Muscle of arm (tissue), 1 donor: ENCODE measurements at regions not wholly inside any gene's neighbourhood (a gene's known extent, or its start where the extent isn't known, plus 50 kb on each side); places are given as distances from the start of the nearest gene placed in this dataset.
A peak's percentile ranks its signal among the peaks of the same experiment; 100 is the strongest.
"Not testable (repeated sequence)": the region's sequence is repeated elsewhere in the genome, so short reads cannot be mapped to it uniquely, and the experiment has no call there.

Source experiments
- DNase-seq: peaks from one replicate; pipeline ENCODE4 v3.0.0-alpha.2; 2013

GRCh38 chr12:27863839-27864238 is 83.8 kb upstream of the MANSC4 start:
- DNase-seq: no peak

DNA sequence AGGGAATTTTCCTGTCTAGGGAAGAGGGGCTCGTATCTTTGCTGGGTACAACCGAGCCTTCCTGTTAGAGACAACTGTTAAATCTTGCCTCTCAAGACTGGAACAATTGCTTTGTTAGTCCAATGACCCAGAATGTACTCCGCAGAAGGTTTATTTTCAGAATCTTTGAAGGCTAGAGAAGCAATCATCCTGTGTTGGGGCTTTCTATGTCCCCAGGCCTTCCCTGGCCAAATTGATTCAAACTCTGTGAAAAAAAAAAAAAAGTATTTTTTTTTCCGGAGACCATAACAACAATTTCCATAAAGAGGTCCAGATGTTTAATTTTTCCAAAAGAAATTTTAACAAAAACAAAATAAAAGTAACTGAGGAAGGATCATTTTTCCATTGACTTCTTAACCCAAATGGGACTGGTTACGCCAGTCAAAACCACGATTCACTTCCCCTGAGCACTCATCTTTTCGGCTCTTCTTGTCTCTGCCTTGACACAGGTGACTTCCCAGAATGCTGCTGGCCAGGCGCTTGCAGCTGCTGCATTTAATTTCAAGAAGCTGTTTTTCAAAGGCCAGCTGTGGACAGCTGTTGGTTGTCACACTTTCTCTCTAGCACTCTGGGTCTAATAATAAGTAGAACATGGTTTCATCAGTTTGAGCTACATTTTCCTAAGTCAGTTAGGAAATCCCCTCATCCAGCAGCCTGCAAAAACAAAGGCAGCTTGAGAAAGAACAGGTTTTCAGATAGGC is 81.6 kb upstream of the MANSC4 start:
- DNase-seq: peak; percentile 72

DNA sequence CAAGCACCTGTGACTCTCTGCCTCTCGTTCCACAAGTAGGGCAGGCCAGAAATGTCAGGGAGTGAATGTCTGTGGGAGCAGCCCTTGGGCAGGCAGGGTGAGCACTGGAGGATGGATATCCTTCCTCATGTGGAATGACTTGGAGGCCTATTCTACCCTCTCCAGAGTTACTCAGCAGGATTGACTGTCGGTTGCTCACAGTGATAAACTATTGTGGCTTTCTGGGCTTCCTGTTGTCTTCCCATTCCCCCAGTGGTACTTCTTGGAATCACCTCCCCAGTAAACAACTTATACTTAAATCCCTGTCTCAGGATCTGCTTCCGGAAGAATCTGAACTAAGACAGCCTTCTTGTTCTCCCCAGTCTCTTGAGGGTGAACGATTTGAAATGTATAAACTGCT is 79.6 kb upstream of the MANSC4 start:
- no peak for DNase-seq

DNA sequence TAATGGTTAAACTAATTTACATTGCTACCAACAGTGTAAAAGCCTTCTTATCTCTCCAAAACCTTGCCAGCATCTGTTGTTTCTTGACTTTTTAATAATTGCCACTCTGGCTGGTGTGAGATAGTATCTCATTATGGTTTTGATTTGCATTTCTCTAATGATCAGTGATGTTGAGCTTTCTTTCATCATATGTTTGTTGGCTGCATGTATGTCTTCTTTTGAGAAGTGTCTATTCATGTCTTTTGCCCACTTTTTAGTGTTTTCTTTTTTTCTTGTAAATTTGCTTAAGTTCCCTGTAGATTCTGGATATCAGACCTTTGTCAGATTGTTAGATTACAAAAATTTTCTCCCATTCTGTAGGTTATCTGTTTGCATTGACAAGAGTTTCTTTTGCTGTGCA is 77.0 kb upstream of the MANSC4 start:
- DNase-seq: not testable (repeated sequence)

DNA sequence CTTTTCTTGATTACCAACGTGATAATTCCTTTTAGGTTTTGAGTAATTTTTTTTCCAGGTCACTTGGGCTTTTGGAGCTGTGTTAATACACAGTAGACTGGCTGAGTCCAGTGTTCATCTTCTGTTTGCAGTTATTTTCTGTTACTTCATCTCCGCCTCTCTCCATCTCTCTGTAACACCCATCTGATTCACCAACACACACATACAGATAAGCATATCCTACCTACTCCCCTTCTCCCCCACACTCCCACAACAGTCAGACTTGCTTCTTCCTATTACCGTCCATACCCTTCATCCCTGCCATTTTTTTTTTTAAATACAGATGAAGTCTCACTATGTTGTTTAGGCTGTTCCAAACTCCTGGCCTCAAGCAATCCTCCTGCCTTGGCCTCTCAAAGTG is 72.7 kb upstream of the MANSC4 start:
- DNase-seq: no peak
